ENCODE measurements at regions not wholly inside any gene's neighbourhood (a gene's known extent, or its start where the extent isn't known, plus 50 kb on each side); places are given as distances from the start of the nearest gene placed in this dataset.
A peak's percentile ranks its signal among the peaks of the same experiment; 100 is the strongest.

- TF ChIP-seq CTCF (IDR thresholded peaks at IDR 0.05): no peak
- no peak for ATAC-seq (ENCODE audit: low FRiP score)
- no peak for DNase-seq (ENCODE audit: low spot score)
These were observed 227.9 kb downstream of the GJA1 start for GRCh38 chr6:121663292-121663810.

- no peak for ATAC-seq (ENCODE audit: low FRiP score)
- no peak for DNase-seq (ENCODE audit: low spot score)
- TF ChIP-seq CTCF (IDR thresholded peaks at IDR 0.05): no peak
These were observed 228.7 kb downstream of the GJA1 start for GRCh38 chr6:121664158-121664557.

GRCh38 chr6:121666814-121667213, 231.4 kb downstream of the GJA1 start:
- peak; percentile 97 for ATAC-seq (ENCODE audit: low FRiP score)
- no peak for TF ChIP-seq CTCF (IDR thresholded peaks at IDR 0.05)
- no peak for DNase-seq (ENCODE audit: low spot score)

GRCh38 chr6:121668259-121668658, 232.8 kb downstream of the GJA1 start:
- DNase-seq (ENCODE audit: low spot score) (no peak), ATAC-seq (ENCODE audit: low FRiP score) (no peak)
- TF ChIP-seq CTCF (IDR thresholded peaks at IDR 0.05): no peak

- no peak for TF ChIP-seq CTCF (IDR thresholded peaks at IDR 0.05)
These were observed 235.1 kb downstream of the GJA1 start for GRCh38 chr6:121670511-121670910.

GRCh38 chr6:121677571-121677970, 242.1 kb downstream of the GJA1 start:
- no peak for DNase-seq (ENCODE audit: low spot score)
- no peak for ATAC-seq (ENCODE audit: low FRiP score)

More at GRCh38 chr6:121670511-121670910, 235.1 kb downstream of the GJA1 start:
- DNase-seq (ENCODE audit: low spot score) (no peak), ATAC-seq (ENCODE audit: low FRiP score) (no peak)

More at GRCh38 chr6:121677571-121677970, 242.1 kb downstream of the GJA1 start:
- TF ChIP-seq CTCF (IDR thresholded peaks at IDR 0.05): no peak

Measured in omental fat pad (tissue), 3 donors.